IMR-90 (cell line): ENCODE measurements at regions not wholly inside any gene's neighbourhood (a gene's known extent, or its start where the extent isn't known, plus 50 kb on each side); places are given as distances from the start of the nearest gene placed in this dataset.

Experiments used
- BHLHE40 ChIP-seq: fragments of 150-350 bp; IDR thresholded peaks from 2 replicates; pipeline ENCODE4 v1.6.1; 2016; ENCODE audit warnings: mild to moderate bottlenecking, low read depth, low read length
- CTCF ChIP-seq: conservative IDR thresholded peaks from 2 replicates; pipeline ENCODE4 v1.5.1; 2012; ENCODE audit warnings: mild to moderate bottlenecking, low read depth, low read length, improper control_type of control experiment
- FOS ChIP-seq: fragments of 150-350 bp; IDR thresholded peaks from 2 replicates; pipeline ENCODE4 v1.6.1; 2016; ENCODE audit warnings: low read depth, low read length
- RFX5 ChIP-seq: IDR thresholded peaks from 2 replicates; pipeline ENCODE4 v1.8.0; 2012; ENCODE audit warnings: low read depth, mild to moderate bottlenecking, low read length, moderate library complexity
- TF ChIP-seq, protein P1 (sequence below): fragments of 150-350 bp; IDR thresholded peaks from 2 replicates; pipeline ENCODE4 v1.6.1; 2017; ENCODE audit warnings: mild to moderate bottlenecking, antibody characterized with exemption, low read length, low read depth

GRCh38 chr4:171397175-171397574, 416.0 kb upstream of the GALNTL6 start:
- TF ChIP-seq CTCF (no peak), RFX5 (no peak), FOS (no peak), BHLHE40 (no peak)
- TF ChIP-seq, protein P1, sequence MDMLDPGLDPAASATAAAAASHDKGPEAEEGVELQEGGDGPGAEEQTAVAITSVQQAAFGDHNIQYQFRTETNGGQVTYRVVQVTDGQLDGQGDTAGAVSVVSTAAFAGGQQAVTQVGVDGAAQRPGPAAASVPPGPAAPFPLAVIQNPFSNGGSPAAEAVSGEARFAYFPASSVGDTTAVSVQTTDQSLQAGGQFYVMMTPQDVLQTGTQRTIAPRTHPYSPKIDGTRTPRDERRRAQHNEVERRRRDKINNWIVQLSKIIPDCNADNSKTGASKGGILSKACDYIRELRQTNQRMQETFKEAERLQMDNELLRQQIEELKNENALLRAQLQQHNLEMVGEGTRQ: no peak
